SK-N-SH (cell line): ENCODE measurements at regions not wholly inside any gene's neighbourhood (a gene's known extent, or its start where the extent isn't known, plus 50 kb on each side); places are given as distances from the start of the nearest gene placed in this dataset.

Source experiments
- CTCF ChIP-seq: fragments of 200-600 bp; sonication (generic); IDR thresholded peaks from 2 replicates; pipeline ENCODE4 v1.6.1; 2017; ENCODE audit warnings: antibody characterized with exemption, mild to moderate bottlenecking, moderate library complexity
- EP300 ChIP-seq, 2 experiments: IDR thresholded peaks; 2 replicates each; pipeline versions ENCODE4 v1.4.0 to v1.6.1; 2012; ENCODE audit warnings: borderline replicate concordance in 1 of 2, low read depth in 1 of 2, low read length in 1 of 2
- EZH2phosphoT487 ChIP-seq: fragments of 200-600 bp; sonication (generic); IDR thresholded peaks from 2 replicates; pipeline ENCODE4 v1.6.1; 2017; ENCODE audit warnings: low read depth, mixed run types, mild to moderate bottlenecking, antibody characterized with exemption, moderate library complexity, borderline replicate concordance
- MAX ChIP-seq: IDR thresholded peaks from 2 replicates; pipeline ENCODE4 v1.4.0; 2012; ENCODE audit warnings: low read depth
- POLR2AphosphoS5 ChIP-seq: IDR thresholded peaks from 2 replicates; pipeline ENCODE4 v1.6.1; 2012; ENCODE audit warnings: low read depth, low read length
- REST ChIP-seq: IDR thresholded peaks from 2 replicates; pipeline ENCODE4 v1.6.1; 2012; ENCODE audit warnings: mild to moderate bottlenecking, low read depth, low read length, moderate library complexity
- TEAD4 ChIP-seq: IDR thresholded peaks from 2 replicates; pipeline ENCODE4 v1.4.0; 2012; ENCODE audit warnings: mild to moderate bottlenecking, borderline replicate concordance; ENCODE audit not compliant: insufficient read depth
- USF2 ChIP-seq: fragments of 150-350 bp; IDR thresholded peaks from 2 replicates; pipeline ENCODE4 v1.6.1; 2017; ENCODE audit warnings: antibody characterized with exemption, low read length, low read depth, borderline replicate concordance

GRCh38 chr6:134464690-134465411 is 146.9 kb upstream of the SGK1 start:
- TF ChIP-seq TEAD4 (no peak), CTCF (no peak), REST (no peak), EZH2phosphoT487 (no peak), POLR2AphosphoS5 (no peak), EP300 (IDR thresholded peaks at IDR 0.05; ENCODE audit: borderline replicate concordance in 1 of 2, low read depth in 1 of 2, low read length in 1 of 2) (no peak), USF2 (no peak), MAX (no peak)
